ENCODE measurements at regions not wholly inside any gene's neighbourhood (a gene's known extent, or its start where the extent isn't known, plus 50 kb on each side); places are given as distances from the start of the nearest gene placed in this dataset.
"Not testable (repeated sequence)": the region's sequence is repeated elsewhere in the genome, so short reads cannot be mapped to it uniquely, and the experiment has no call there.

- no peak for DNase-seq (ENCODE audit: low read depth)
Measured at GRCh38 chr12:47348206-47348605, 268.4 kb upstream of the AMIGO2 start.

GRCh38 chr12:47346251-47347019 is 266.7 kb upstream of the AMIGO2 start:
- DNase-seq (ENCODE audit: low read depth) = no peak

- DNase-seq (ENCODE audit: low read depth) = no peak
Measured at GRCh38 chr12:47343684-47344567, 264.2 kb upstream of the AMIGO2 start.

- no peak for DNase-seq (ENCODE audit: low read depth)
Measured at GRCh38 chr12:47340411-47341015, 260.8 kb upstream of the AMIGO2 start.

GRCh38 chr12:47337581-47337980 is 257.8 kb upstream of the AMIGO2 start:
- no peak for DNase-seq (ENCODE audit: low read depth)

GRCh38 chr12:47333271-47333858 is 253.6 kb upstream of the AMIGO2 start:
- DNase-seq (ENCODE audit: low read depth) = not testable (repeated sequence)

- DNase-seq (ENCODE audit: low read depth) = no peak
Measured at GRCh38 chr12:47328831-47329545, 249.2 kb upstream of the AMIGO2 start.

- no peak for DNase-seq (ENCODE audit: low read depth)
Measured at GRCh38 chr12:47326190-47326589, 246.4 kb upstream of the AMIGO2 start.

- DNase-seq (ENCODE audit: low read depth) = no peak
Measured at GRCh38 chr12:47323802-47324201, 244.0 kb upstream of the AMIGO2 start.

GRCh38 chr12:47321436-47321835 is 241.7 kb upstream of the AMIGO2 start:
- DNase-seq (ENCODE audit: low read depth) = no peak

GRCh38 chr12:47319746-47320145 is 240.0 kb upstream of the AMIGO2 start:
- DNase-seq (ENCODE audit: low read depth) = no peak

GRCh38 chr12:47318963-47319362 is 239.2 kb upstream of the AMIGO2 start:
- no peak for DNase-seq (ENCODE audit: low read depth)

GRCh38 chr12:47317175-47317915 is 237.6 kb upstream of the AMIGO2 start:
- no peak for DNase-seq (ENCODE audit: low read depth)

GRCh38 chr12:47316609-47317049 is 236.9 kb upstream of the AMIGO2 start:
- DNase-seq (ENCODE audit: low read depth) = no peak

GRCh38 chr12:47314996-47315395 is 235.2 kb upstream of the AMIGO2 start:
- no peak for DNase-seq (ENCODE audit: low read depth)

GRCh38 chr12:47312808-47313426 is 233.2 kb upstream of the AMIGO2 start:
- no peak for DNase-seq (ENCODE audit: low read depth)

- no peak for DNase-seq (ENCODE audit: low read depth)
Measured at GRCh38 chr12:47312147-47312546, 232.4 kb upstream of the AMIGO2 start.

- DNase-seq (ENCODE audit: low read depth) = no peak
Measured at GRCh38 chr12:47311568-47311967, 231.8 kb upstream of the AMIGO2 start.

GRCh38 chr12:47311010-47311409 is 231.3 kb upstream of the AMIGO2 start:
- no peak for DNase-seq (ENCODE audit: low read depth)

GRCh38 chr12:47308672-47309071 is 228.9 kb upstream of the AMIGO2 start:
- DNase-seq (ENCODE audit: low read depth) = no peak

Data from stimulated activated CD8-positive, alpha-beta memory T cell treated with anti-CD3 and anti-CD28 coated beads, Interleukin-15, amount 100 ng/mL, for 1 hour (primary cell).